ENCODE measurements at regions not wholly inside any gene's neighbourhood (a gene's known extent, or its start where the extent isn't known, plus 50 kb on each side); places are given as distances from the start of the nearest gene placed in this dataset.

- Histone ChIP-seq H2BK15ac (ENCODE audit: low read depth, low read length) (no peak overlapping the region), H2AFZ (ENCODE audit: low read length) (no peak overlapping the region), H3K23ac (ENCODE audit: insufficient read length, low read depth, low read length) (no peak overlapping the region), H3K14ac (ENCODE audit: insufficient read depth, low read length) (no peak overlapping the region), H3K23me2 (ENCODE audit: insufficient read length, low read depth, low read length, poor library complexity, severe bottlenecking) (no peaks in the 10 kb centered on the region), H4K5ac (ENCODE audit: insufficient read length, low read depth, low read length) (no peak overlapping the region), H2BK120ac (ENCODE audit: low read depth, low read length, poor library complexity, severe bottlenecking) (no peak overlapping the region), H3K79me1 (ENCODE audit: insufficient read depth, low read depth, low read length, poor library complexity, severe bottlenecking) (no peaks in the 10 kb centered on the region), H3T11ph (ENCODE audit: low read length) (no peak overlapping the region), H3K79me2 (ENCODE audit: insufficient read depth, low read length) (no peaks in the 10 kb centered on the region), H4K20me1 (ENCODE audit: control insufficient read depth, insufficient read depth, insufficient read length) (no peaks in the 10 kb centered on the region), H3K4me2 (ENCODE audit: insufficient read depth, insufficient read length, low read length) (no peak overlapping the region), H2BK20ac (ENCODE audit: low read depth, low read length, poor library complexity, severe bottlenecking) (no peak overlapping the region), H3K4ac (ENCODE audit: low read depth, low read length) (no peak overlapping the region), H4K8ac (replicated peaks; ENCODE audit: insufficient read length, low read depth, low read length) (no peak overlapping the region), H3K4me1 (ENCODE audit: insufficient read depth, low read length) (no peaks in the 10 kb centered on the region), H3K18ac (ENCODE audit: insufficient read length, low read depth, low read length) (no peak overlapping the region), H4K91ac (ENCODE audit: insufficient read length, low read depth, low read length) (no peak overlapping the region), H3K27ac (ENCODE audit: insufficient read length, low read depth, low read length) (no peak overlapping the region), H2BK5ac (ENCODE audit: insufficient read length, low read length) (no peak overlapping the region), H2BK12ac (ENCODE audit: insufficient read length, low read depth, low read length) (no peak overlapping the region), H3K27me3 (ENCODE audit: insufficient read depth, low read length) (no peaks in the 10 kb centered on the region), H2AK5ac (ENCODE audit: insufficient read length, low read length) (no peak overlapping the region), H3K9ac (ENCODE audit: extremely low read depth, insufficient read length, low read length) (no peak overlapping the region), H3K9me3 (ENCODE audit: control insufficient read depth, low read depth, low read length) (no peaks in the 10 kb centered on the region), H3K56ac (ENCODE audit: insufficient read length, low read depth, low read length) (no peak overlapping the region)
- H3K4me1 Mint-ChIP-seq = peaks cover 3 to 6% of the 10 kb centered on the region in 2 experiments; a peak in 2 of 4 replicates
- no CpG with 5 or more reads among the region's 2 CpGs for WGBS (ENCODE audit: extremely low coverage, insufficient read length, low lambda C conversion rate)
- H3K4me3 Mint-ChIP-seq = no peak overlapping the region
- no peaks in the 10 kb centered on the region for H3K36me3 Mint-ChIP-seq (ENCODE audit: insufficient read depth in 1 of 3, low read depth in 3 of 3)
- no peak for TF ChIP-seq CTCF (conservative IDR thresholded peaks at IDR 0.05)
- DNase-seq = no peak
- no peaks in the 10 kb centered on the region for H3K27me3 Mint-ChIP-seq (ENCODE audit: low read depth)
- no peak overlapping the region for H3K27ac Mint-ChIP-seq
- H3K9me3 Mint-ChIP-seq = peaks cover 3 to 7% of the 10 kb centered on the region in 2 experiments; a peak in 4 of 5 replicates
Measured at GRCh38 chr4:166363198-166363597, 490.2 kb downstream of the TLL1 start.
